ENCODE measurements at regions not wholly inside any gene's neighbourhood (a gene's known extent, or its start where the extent isn't known, plus 50 kb on each side); places are given as distances from the start of the nearest gene placed in this dataset.
"Not testable (repeated sequence)": the region's sequence is repeated elsewhere in the genome, so short reads cannot be mapped to it uniquely, and the experiment has no call there.

DNA sequence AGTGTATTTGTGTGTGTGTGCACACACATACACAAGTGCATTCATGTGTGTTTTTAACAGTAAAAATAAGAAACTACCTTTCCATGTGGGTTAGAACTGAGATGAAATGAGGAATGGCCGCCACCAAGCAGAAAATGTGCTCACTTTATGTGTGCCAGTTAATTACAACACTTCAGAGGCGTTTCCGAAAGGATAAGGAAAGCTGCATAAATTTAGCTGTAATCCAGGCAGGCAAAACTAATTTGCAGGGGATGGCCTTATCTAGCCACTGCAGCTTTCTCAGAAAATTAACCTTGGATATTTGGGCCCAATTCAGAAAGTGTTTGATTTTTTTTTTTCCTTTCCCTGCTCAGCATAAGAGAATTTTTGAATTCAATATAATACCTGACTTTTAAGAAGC is 328.8 kb upstream of the PHF14 start:
- Mint-ChIP-seq H3K27ac (no peak overlapping the region), H3K27me3 (peaks cover 2% of the 10 kb centered on the region), H3K36me3 (ENCODE audit: low read depth) (no peaks in the 10 kb centered on the region), H3K4me1 (ENCODE audit: low read depth) (peaks cover 20% of the 10 kb centered on the region), H3K9me3 (no peaks in the 10 kb centered on the region), H3K4me3 (no peak overlapping the region)
- CTCF ChIA-PET: no interaction called here
- POLR2A ChIA-PET: no interaction called here
- TF ChIP-seq CTCF (IDR thresholded peaks at IDR 0.05): no peak
- no peak for DNase-seq
- ATAC-seq: no peak
- intact Hi-C loops (cut with micrococcal nuclease): no loop called here

DNA sequence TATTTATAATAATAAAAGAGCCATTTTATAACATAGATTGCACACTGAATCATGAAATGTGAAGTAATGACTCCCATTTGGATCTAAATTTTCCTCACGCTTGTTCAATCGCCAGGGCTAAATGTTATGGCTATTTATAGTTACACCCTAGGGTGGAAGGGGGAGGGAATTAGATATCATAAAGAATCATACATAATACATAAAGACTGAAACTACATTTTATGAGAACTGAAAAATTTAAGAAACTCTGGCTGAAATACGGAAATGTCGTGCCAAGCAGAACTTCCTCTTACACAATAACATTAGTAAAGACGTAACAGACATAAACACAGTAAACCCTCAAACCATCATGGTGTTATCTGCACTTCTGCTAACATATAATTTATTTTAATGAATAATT is 327.5 kb upstream of the PHF14 start:
- intact Hi-C loops (cut with micrococcal nuclease): no loop called here
- Mint-ChIP-seq H3K27me3 (peaks cover 2% of the 10 kb centered on the region), H3K4me3 (no peak overlapping the region), H3K27ac (no peak overlapping the region), H3K4me1 (ENCODE audit: low read depth) (peaks cover 20% of the 10 kb centered on the region), H3K9me3 (no peaks in the 10 kb centered on the region), H3K36me3 (ENCODE audit: low read depth) (no peaks in the 10 kb centered on the region)
- no peak for DNase-seq
- ChIA-PET POLR2A (no interaction called here), CTCF (no interaction called here)
- TF ChIP-seq CTCF (IDR thresholded peaks at IDR 0.05): no peak
- no peak for ATAC-seq

- H3K9me3 Mint-ChIP-seq: no peaks in the 10 kb centered on the region
- peaks cover 10% of the 10 kb centered on the region for H3K4me1 Mint-ChIP-seq (ENCODE audit: low read depth)
- H3K4me3 Mint-ChIP-seq: no peak overlapping the region
- ChIA-PET POLR2A (no interaction called here), CTCF (no interaction called here)
- intact Hi-C loops (cut with micrococcal nuclease): no loop called here
- DNase-seq (no peak), ATAC-seq (no peak)
- TF ChIP-seq CTCF (IDR thresholded peaks at IDR 0.05): no peak
- peaks cover 2% of the 10 kb centered on the region for H3K27me3 Mint-ChIP-seq
- H3K36me3 Mint-ChIP-seq (ENCODE audit: low read depth): no peaks in the 10 kb centered on the region
- H3K27ac Mint-ChIP-seq: no peak overlapping the region
Measured at GRCh38 chr7:10648289-10648688, 325.4 kb upstream of the PHF14 start.

- DNase-seq; H3K27ac Mint-ChIP-seq; H3K4me3 Mint-ChIP-seq; H3K27me3 Mint-ChIP-seq; ATAC-seq; intact Hi-C loops (cut with micrococcal nuclease); H3K9me3 Mint-ChIP-seq; H3K36me3 Mint-ChIP-seq (ENCODE audit: low read depth); POLR2A ChIA-PET; H3K4me1 Mint-ChIP-seq (ENCODE audit: low read depth): not testable (repeated sequence)
- CTCF ChIA-PET: interaction anchor here (1.1 kb wide), 1 partner anchor 563 kb away, joined by 4 read pairs; no protein-coding TSS in a partner anchor
Measured at GRCh38 chr7:10649120-10649519, 324.6 kb upstream of the PHF14 start.

GRCh38 chr7:10655031-10655430 is 318.6 kb upstream of the PHF14 start:
- Mint-ChIP-seq H3K4me1 (ENCODE audit: low read depth) (no peaks in the 10 kb centered on the region), H3K36me3 (ENCODE audit: low read depth) (no peaks in the 10 kb centered on the region), H3K27me3 (no peaks in the 10 kb centered on the region), H3K9me3 (no peaks in the 10 kb centered on the region), H3K4me3 (no peak overlapping the region), H3K27ac (no peak overlapping the region)
- POLR2A ChIA-PET: no interaction called here
- CTCF ChIA-PET: no interaction called here
- TF ChIP-seq CTCF (IDR thresholded peaks at IDR 0.05): no peak
- intact Hi-C loops (cut with micrococcal nuclease): no loop called here
- DNase-seq (no peak), ATAC-seq (no peak)

- H3K4me3 Mint-ChIP-seq: no peak overlapping the region
- no peaks in the 10 kb centered on the region for H3K36me3 Mint-ChIP-seq (ENCODE audit: low read depth)
- no peaks in the 10 kb centered on the region for H3K27me3 Mint-ChIP-seq
- POLR2A ChIA-PET: no interaction called here
- ATAC-seq: no peak
- no peak for DNase-seq
- H3K4me1 Mint-ChIP-seq (ENCODE audit: low read depth): no peaks in the 10 kb centered on the region
- intact Hi-C loops (cut with micrococcal nuclease): no loop called here
- H3K27ac Mint-ChIP-seq: no peak overlapping the region
- no peak for TF ChIP-seq CTCF (IDR thresholded peaks at IDR 0.05)
- CTCF ChIA-PET: no interaction called here
- no peaks in the 10 kb centered on the region for H3K9me3 Mint-ChIP-seq
Measured at GRCh38 chr7:10657201-10657600, 316.5 kb upstream of the PHF14 start.
